ENCODE measurements at regions not wholly inside any gene's neighbourhood (a gene's known extent, or its start where the extent isn't known, plus 50 kb on each side); places are given as distances from the start of the nearest gene placed in this dataset.

DNA sequence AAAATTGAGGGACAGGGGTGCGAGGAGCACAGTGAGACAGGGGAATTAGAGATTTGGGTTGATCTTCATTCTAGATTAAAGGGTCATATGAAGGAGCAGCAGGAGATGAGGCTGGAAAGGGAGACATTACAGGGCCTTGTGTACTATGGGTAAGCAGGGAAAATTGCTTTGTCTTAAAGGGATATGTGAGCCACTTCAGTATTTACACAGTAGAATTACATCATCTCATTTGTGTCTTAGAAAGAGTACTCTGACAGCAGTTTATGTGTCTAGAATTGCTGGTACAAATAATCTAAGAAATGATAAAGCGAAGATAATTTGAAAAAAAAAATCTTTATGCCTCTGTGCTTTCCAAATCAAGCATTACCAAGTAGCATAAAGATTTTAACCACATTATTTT is 287.0 kb upstream of the ARRDC3 start:
- TF ChIP-seq POLR2A (IDR thresholded peaks at IDR 0.05), result no peak
- TF ChIP-seq, protein P1, sequence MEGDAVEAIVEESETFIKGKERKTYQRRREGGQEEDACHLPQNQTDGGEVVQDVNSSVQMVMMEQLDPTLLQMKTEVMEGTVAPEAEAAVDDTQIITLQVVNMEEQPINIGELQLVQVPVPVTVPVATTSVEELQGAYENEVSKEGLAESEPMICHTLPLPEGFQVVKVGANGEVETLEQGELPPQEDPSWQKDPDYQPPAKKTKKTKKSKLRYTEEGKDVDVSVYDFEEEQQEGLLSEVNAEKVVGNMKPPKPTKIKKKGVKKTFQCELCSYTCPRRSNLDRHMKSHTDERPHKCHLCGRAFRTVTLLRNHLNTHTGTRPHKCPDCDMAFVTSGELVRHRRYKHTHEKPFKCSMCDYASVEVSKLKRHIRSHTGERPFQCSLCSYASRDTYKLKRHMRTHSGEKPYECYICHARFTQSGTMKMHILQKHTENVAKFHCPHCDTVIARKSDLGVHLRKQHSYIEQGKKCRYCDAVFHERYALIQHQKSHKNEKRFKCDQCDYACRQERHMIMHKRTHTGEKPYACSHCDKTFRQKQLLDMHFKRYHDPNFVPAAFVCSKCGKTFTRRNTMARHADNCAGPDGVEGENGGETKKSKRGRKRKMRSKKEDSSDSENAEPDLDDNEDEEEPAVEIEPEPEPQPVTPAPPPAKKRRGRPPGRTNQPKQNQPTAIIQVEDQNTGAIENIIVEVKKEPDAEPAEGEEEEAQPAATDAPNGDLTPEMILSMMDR (IDR thresholded peaks at IDR 0.05), result no peak
